Thyroid gland (tissue), 4 donors: ENCODE measurements at regions not wholly inside any gene's neighbourhood (a gene's known extent, or its start where the extent isn't known, plus 50 kb on each side); places are given as distances from the start of the nearest gene placed in this dataset.

Experiments
- DNase-seq, 2 donors: peaks; one replicate each; pipeline ENCODE4 v3.0.0-alpha.2; 2019
- H3K27ac ChIP-seq, 3 donors: fragments of 200-600 bp; sonication (generic); 1 replicate in 2 of 3; 2 replicates in 1 of 3; pipeline ENCODE4 v1.5.1; 2016 to 2019; ENCODE audit warnings: mild to moderate bottlenecking in 1 of 3, moderate library complexity in 1 of 3
- H3K27me3 ChIP-seq: fragments of 200-600 bp; sonication (generic); one replicate; pipeline ENCODE4 v1.5.1; 2019
- H3K36me3 ChIP-seq, 2 donors: fragments of 200-600 bp; sonication (generic); one replicate each; pipeline ENCODE4 v1.5.1; 2016 to 2019
- H3K4me1 ChIP-seq, 2 donors: fragments of 200-600 bp; sonication (generic); one replicate each; pipeline ENCODE4 v1.5.1; 2017 to 2019
- H3K4me3 ChIP-seq, 3 donors: fragments of 200-600 bp; sonication (generic); replicated peaks in 1 of 3; 1 replicate in 2 of 3; 2 replicates in 1 of 3; pipeline ENCODE4 v1.5.1; 2016; ENCODE audit warnings: mild to moderate bottlenecking in 1 of 3
- H3K9me3 ChIP-seq: fragments of 200-600 bp; sonication (generic); one replicate; pipeline ENCODE4 v1.5.1; 2017
- CTCF ChIP-seq, 6 experiments: fragments of 200-600 bp in 3 of 6; fragments of 450-650 bp in 3 of 6; sonication (generic) in 3 of 6; IDR thresholded peaks; one replicate each; pipeline ENCODE4 v1.5.1; 2016 to 2019; ENCODE audit warnings: antibody characterized with exemption in 6 of 6, mild to moderate bottlenecking in 2 of 6, inconsistent platforms in 1 of 6, moderate library complexity in 1 of 6
- POLR2A ChIP-seq, 2 donors: fragments of 450-650 bp; IDR thresholded peaks; one replicate each; pipeline ENCODE4 v1.6.1; 2017; ENCODE audit warnings: antibody characterized with exemption in 2 of 2, mild to moderate bottlenecking in 2 of 2, moderate library complexity in 1 of 2
- WGBS, 2 donors: methylation state at CpG; one replicate each; pipeline ENCODE4 v1.1.5; 2017; 5-methylcytosine and 5-hydroxymethylcytosine counted together
- intact Hi-C: fragments of 100-400 bp; cut with DNase I; formaldehyde crosslinking; loops from one replicate; pipeline ENCODE4 v1.15.1; 2023

DNA sequence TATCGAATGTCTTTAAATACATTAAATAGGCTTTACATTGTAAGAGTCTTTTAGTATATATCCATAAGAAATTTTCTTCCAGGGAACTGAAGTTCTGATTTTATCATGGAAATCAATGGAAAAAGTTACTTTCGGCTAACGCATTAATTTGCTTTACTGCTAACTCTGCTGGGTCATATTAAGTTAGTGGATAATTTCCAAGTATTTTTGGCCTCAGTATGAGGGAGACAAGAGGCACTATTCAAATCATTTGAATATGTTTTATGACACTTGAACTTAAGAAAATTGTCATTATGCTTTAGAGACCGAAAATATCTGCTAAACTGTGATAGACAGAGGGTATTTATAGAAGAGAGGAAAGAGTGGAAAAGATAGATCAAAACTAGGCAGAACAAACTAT, 237.5 kb downstream of the PCDH7 start:
- TF ChIP-seq POLR2A (IDR thresholded peaks at IDR 0.05) (no peak), CTCF (IDR thresholded peaks at IDR 0.05) (no peak)
- Histone ChIP-seq H3K9me3 (no peaks in the 10 kb centered on the region), H3K27ac (no peak overlapping the region), H3K4me1 (no peaks in the 10 kb centered on the region), H3K36me3 (no peaks in the 10 kb centered on the region), H3K27me3 (no peaks in the 10 kb centered on the region), H3K4me3 (no peak overlapping the region)
- 65 to 74% methylated on average over 4 of the region's 4 CpGs for WGBS, 2 donors
- intact Hi-C loops = no loop called here
- no peak for DNase-seq

GRCh38 chr4:30959781-30960485, 239.8 kb downstream of the PCDH7 start:
- Histone ChIP-seq H3K9me3 (no peaks in the 10 kb centered on the region), H3K4me1 (no peaks in the 10 kb centered on the region), H3K36me3 (no peaks in the 10 kb centered on the region), H3K4me3 (no peak overlapping the region), H3K27ac (no peak overlapping the region), H3K27me3 (no peaks in the 10 kb centered on the region)
- DNase-seq = no peak
- 92 to 93% methylated on average over 3 of the region's 3 CpGs for WGBS, 2 donors
- TF ChIP-seq CTCF (IDR thresholded peaks at IDR 0.05) = no peak
- TF ChIP-seq POLR2A (IDR thresholded peaks at IDR 0.05) = no peak
- intact Hi-C loops = no loop called here

- intact Hi-C loops = no loop called here
- no peaks in the 10 kb centered on the region for H3K9me3 ChIP-seq
- DNase-seq = no peak
- H3K27me3 ChIP-seq = no peaks in the 10 kb centered on the region
- no peaks in the 10 kb centered on the region for H3K36me3 ChIP-seq
- H3K4me1 ChIP-seq = no peaks in the 10 kb centered on the region
- TF ChIP-seq POLR2A (IDR thresholded peaks at IDR 0.05) (no peak), CTCF (IDR thresholded peaks at IDR 0.05) (no peak)
- H3K27ac ChIP-seq = no peak overlapping the region
- H3K4me3 ChIP-seq = no peak overlapping the region
These were observed 242.8 kb downstream of the PCDH7 start for GRCh38 chr4:30962939-30963338.

DNA sequence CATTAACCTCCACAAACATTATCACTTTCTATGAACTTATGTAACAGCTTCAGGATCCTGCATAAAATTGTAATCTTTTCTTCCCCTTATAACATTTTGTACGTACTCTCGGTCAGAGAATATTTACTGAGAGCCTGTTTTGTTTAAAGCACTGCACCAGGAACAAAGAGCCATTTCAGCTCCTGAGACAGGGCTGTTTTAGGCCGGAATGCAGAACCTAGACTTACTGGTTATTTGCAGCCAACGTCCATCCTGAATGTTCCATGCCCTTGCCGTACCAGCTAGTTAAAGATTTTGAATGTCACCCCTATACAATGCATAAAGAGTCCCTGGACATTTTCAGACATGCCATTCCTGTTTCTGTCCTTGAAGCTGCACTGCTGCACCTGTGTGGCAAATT, 248.8 kb downstream of the PCDH7 start:
- no peak overlapping the region for H3K27ac ChIP-seq

More for the DNA sequence above, 248.8 kb downstream of the PCDH7 start:
- no peak overlapping the region for H3K4me3 ChIP-seq
- H3K9me3 ChIP-seq = no peaks in the 10 kb centered on the region
- TF ChIP-seq POLR2A (IDR thresholded peaks at IDR 0.05) (no peak), CTCF (IDR thresholded peaks at IDR 0.05) (no peak)
- H3K36me3 ChIP-seq = no peaks in the 10 kb centered on the region
- no peaks in the 10 kb centered on the region for H3K4me1 ChIP-seq
- intact Hi-C loops = no loop called here
- no peaks in the 10 kb centered on the region for H3K27me3 ChIP-seq
- 63 to 67% methylated on average over 5 of the region's 5 CpGs for WGBS, 2 donors
- DNase-seq = no peak
